BE2C (cell line): ENCODE measurements at regions not wholly inside any gene's neighbourhood (a gene's known extent, or its start where the extent isn't known, plus 50 kb on each side); places are given as distances from the start of the nearest gene placed in this dataset.

ENCODE experiments used
- DNase-seq: peaks from one replicate; pipeline ENCODE4 v3.0.0-alpha.2; 2020
- H3K27me3 ChIP-seq: fragments of 250-450 bp; sonication (Bioruptor Pico); 2 replicates; pipeline ENCODE4 v1.5.1; 2020; ENCODE audit warnings: mild to moderate bottlenecking
- H3K36me3 ChIP-seq: fragments of 250-450 bp; sonication (Bioruptor Pico); 2 replicates; pipeline ENCODE4 v1.5.1; 2020; ENCODE audit warnings: mild to moderate bottlenecking
- H3K4me1 ChIP-seq: fragments of 250-450 bp; sonication (Bioruptor Pico); 2 replicates; pipeline ENCODE4 v1.5.1; 2020
- H3K4me3 ChIP-seq: 2 replicates; pipeline ENCODE4 v1.5.1; 2011; ENCODE audit warnings: low read depth, low read length
- H3K9me3 ChIP-seq: fragments of 250-450 bp; sonication (Bioruptor Pico); 2 replicates; pipeline ENCODE4 v1.5.1; 2020
- TF ChIP-seq, protein P1 (sequence below): IDR thresholded peaks from 2 replicates; pipeline ENCODE4 v1.5.1; 2012; ENCODE audit warnings: mild to moderate bottlenecking, low read depth, low read length

DNA sequence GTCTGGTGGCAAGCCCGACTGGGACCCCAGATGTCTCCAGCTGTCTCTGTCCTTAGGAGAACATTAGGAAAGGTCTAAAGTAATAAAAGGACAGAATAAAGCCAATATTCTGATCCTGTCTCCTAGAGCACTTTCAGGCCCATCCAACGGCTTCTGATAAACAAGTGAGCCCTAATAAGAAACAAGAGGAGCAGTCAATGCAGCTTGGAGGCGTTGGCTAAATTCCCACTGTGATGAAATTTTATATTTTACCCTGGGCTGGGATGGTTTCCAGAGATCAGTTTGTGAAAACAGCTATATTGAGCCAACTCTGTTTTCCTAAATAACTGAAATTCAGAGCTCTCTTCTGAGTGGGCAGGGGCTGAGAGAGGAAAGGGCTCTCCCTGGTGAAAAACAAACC lies 55.5 kb upstream of the SRRM4 start:
- Histone ChIP-seq H3K36me3 (no peaks in the 10 kb centered on the region), H3K27me3 (no peaks in the 10 kb centered on the region), H3K9me3 (no peaks in the 10 kb centered on the region), H3K4me1 (no peaks in the 10 kb centered on the region), H3K4me3 (no peak overlapping the region)
- no peak for DNase-seq
- TF ChIP-seq, protein P1, sequence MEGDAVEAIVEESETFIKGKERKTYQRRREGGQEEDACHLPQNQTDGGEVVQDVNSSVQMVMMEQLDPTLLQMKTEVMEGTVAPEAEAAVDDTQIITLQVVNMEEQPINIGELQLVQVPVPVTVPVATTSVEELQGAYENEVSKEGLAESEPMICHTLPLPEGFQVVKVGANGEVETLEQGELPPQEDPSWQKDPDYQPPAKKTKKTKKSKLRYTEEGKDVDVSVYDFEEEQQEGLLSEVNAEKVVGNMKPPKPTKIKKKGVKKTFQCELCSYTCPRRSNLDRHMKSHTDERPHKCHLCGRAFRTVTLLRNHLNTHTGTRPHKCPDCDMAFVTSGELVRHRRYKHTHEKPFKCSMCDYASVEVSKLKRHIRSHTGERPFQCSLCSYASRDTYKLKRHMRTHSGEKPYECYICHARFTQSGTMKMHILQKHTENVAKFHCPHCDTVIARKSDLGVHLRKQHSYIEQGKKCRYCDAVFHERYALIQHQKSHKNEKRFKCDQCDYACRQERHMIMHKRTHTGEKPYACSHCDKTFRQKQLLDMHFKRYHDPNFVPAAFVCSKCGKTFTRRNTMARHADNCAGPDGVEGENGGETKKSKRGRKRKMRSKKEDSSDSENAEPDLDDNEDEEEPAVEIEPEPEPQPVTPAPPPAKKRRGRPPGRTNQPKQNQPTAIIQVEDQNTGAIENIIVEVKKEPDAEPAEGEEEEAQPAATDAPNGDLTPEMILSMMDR, result no peak
